ENCODE measurements at regions not wholly inside any gene's neighbourhood (a gene's known extent, or its start where the extent isn't known, plus 50 kb on each side); places are given as distances from the start of the nearest gene placed in this dataset.

- DNase-seq (ENCODE audit: low read depth): no peak
Measured at GRCh38 chr1:238186887-238187574, 296.3 kb upstream of the ZP4 start.

- no peak for DNase-seq (ENCODE audit: low read depth)
Measured at GRCh38 chr1:238177960-238178645, 287.4 kb upstream of the ZP4 start.

- no peak for DNase-seq (ENCODE audit: low read depth)
Measured at GRCh38 chr1:238177351-238177750, 286.6 kb upstream of the ZP4 start.

- DNase-seq (ENCODE audit: low read depth): no peak
Measured at GRCh38 chr1:238176441-238176840, 285.7 kb upstream of the ZP4 start.

- no peak for DNase-seq (ENCODE audit: low read depth)
Measured at GRCh38 chr1:238171985-238172384, 281.3 kb upstream of the ZP4 start.

- DNase-seq (ENCODE audit: low read depth): no peak
Measured at GRCh38 chr1:238161955-238162354, 271.2 kb upstream of the ZP4 start.

- DNase-seq (ENCODE audit: low read depth): no peak
Measured at GRCh38 chr1:238153939-238154338, 263.2 kb upstream of the ZP4 start.

GRCh38 chr1:238153253-238153652, 262.5 kb upstream of the ZP4 start:
- no peak for DNase-seq (ENCODE audit: low read depth)

GRCh38 chr1:238152119-238152518, 261.4 kb upstream of the ZP4 start:
- DNase-seq (ENCODE audit: low read depth): no peak

GRCh38 chr1:238143038-238143437, 252.3 kb upstream of the ZP4 start:
- no peak for DNase-seq (ENCODE audit: low read depth)

GRCh38 chr1:238141353-238141752, 250.6 kb upstream of the ZP4 start:
- no peak for DNase-seq (ENCODE audit: low read depth)

GRCh38 chr1:238139713-238140112, 249.0 kb upstream of the ZP4 start:
- no peak for DNase-seq (ENCODE audit: low read depth)

- DNase-seq (ENCODE audit: low read depth): no peak
Measured at GRCh38 chr1:238138059-238138626, 247.4 kb upstream of the ZP4 start.

GRCh38 chr1:238135708-238136664, 245.3 kb upstream of the ZP4 start:
- no peak for DNase-seq (ENCODE audit: low read depth)

GRCh38 chr1:238129677-238130076, 239.0 kb upstream of the ZP4 start:
- no peak for DNase-seq (ENCODE audit: low read depth)

GRCh38 chr1:238123201-238123600, 232.5 kb upstream of the ZP4 start:
- no peak for DNase-seq (ENCODE audit: low read depth)

- no peak for DNase-seq (ENCODE audit: low read depth)
Measured at GRCh38 chr1:238119861-238120260, 229.1 kb upstream of the ZP4 start.

GRCh38 chr1:238119060-238119459, 228.3 kb upstream of the ZP4 start:
- no peak for DNase-seq (ENCODE audit: low read depth)

GRCh38 chr1:238115852-238116251, 225.1 kb upstream of the ZP4 start:
- DNase-seq (ENCODE audit: low read depth): no peak

GRCh38 chr1:238112952-238113621, 222.4 kb upstream of the ZP4 start:
- no peak for DNase-seq (ENCODE audit: low read depth)

- no peak for DNase-seq (ENCODE audit: low read depth)
Measured at GRCh38 chr1:238111516-238111915, 220.8 kb upstream of the ZP4 start.

- no peak for DNase-seq (ENCODE audit: low read depth)
Measured at GRCh38 chr1:238111081-238111480, 220.4 kb upstream of the ZP4 start.

Data from activated T-cell treated with anti-CD3 and anti-CD28 coated beads for 24 hours (primary cell).